Loucy (cell line): ENCODE measurements at regions not wholly inside any gene's neighbourhood (a gene's known extent, or its start where the extent isn't known, plus 50 kb on each side); places are given as distances from the start of the nearest gene placed in this dataset.

Source experiments
- CTCF ChIP-seq: fragments of 200-600 bp; sonication (generic); conservative IDR thresholded peaks from 2 replicates; pipeline ENCODE4 v1.5.1; 2014; ENCODE audit warnings: mild to moderate bottlenecking, antibody characterized with exemption, low read length
- EZH2phosphoT487 ChIP-seq: fragments of 200-600 bp; IDR thresholded peaks from 2 replicates; pipeline ENCODE4 v1.6.1; 2018; ENCODE audit warnings: antibody characterized with exemption, mild to moderate bottlenecking, moderate library complexity, borderline replicate concordance

GRCh38 chr2:225788571-225789094, 389.1 kb downstream of the NYAP2 start:
- no peak for TF ChIP-seq CTCF
- no peak for TF ChIP-seq EZH2phosphoT487
